NT2/D1 (cell line): ENCODE measurements at regions not wholly inside any gene's neighbourhood (a gene's known extent, or its start where the extent isn't known, plus 50 kb on each side); places are given as distances from the start of the nearest gene placed in this dataset.

Experiments used
- DNase-seq: peaks from one replicate; pipeline ENCODE4 v3.0.0-alpha.2; 2011; ENCODE audit warnings: low read depth, low spot score
- H3K27me3 ChIP-seq: 2 replicates; pipeline ENCODE4 v1.6.0; 2011; ENCODE audit warnings: mild to moderate bottlenecking; ENCODE audit not compliant: insufficient read length, insufficient read depth
- H3K36me3 ChIP-seq: 2 replicates; pipeline ENCODE4 v1.6.1; 2011; ENCODE audit warnings: mild to moderate bottlenecking, low read length, mixed read lengths; ENCODE audit not compliant: insufficient read depth, insufficient read length
- H3K4me1 ChIP-seq: 2 replicates; pipeline ENCODE4 v1.5.1; 2011; ENCODE audit not compliant: insufficient read depth, insufficient read length
- H3K4me3 ChIP-seq: 2 replicates; pipeline ENCODE4 v1.5.1; 2011; ENCODE audit warnings: low read depth; ENCODE audit not compliant: insufficient read length
- H3K9ac ChIP-seq: 2 replicates; pipeline ENCODE4 v1.6.0; 2011; ENCODE audit warnings: low read depth; ENCODE audit not compliant: insufficient read length
- H3K9me3 ChIP-seq: 2 replicates; pipeline ENCODE4 v1.5.1; 2011; ENCODE audit warnings: mild to moderate bottlenecking, low read length; ENCODE audit not compliant: insufficient read depth
- SUZ12 ChIP-seq: IDR thresholded peaks from 2 replicates; pipeline ENCODE4 v1.6.1; 2011; ENCODE audit not compliant: insufficient read length, insufficient read depth; ENCODE audit errors: extremely low read depth
- YY1 ChIP-seq: IDR thresholded peaks from 2 replicates; pipeline ENCODE4 v1.6.1; 2011; ENCODE audit not compliant: insufficient read length, insufficient read depth
- ZNF274 ChIP-seq: IDR thresholded peaks from 2 replicates; pipeline ENCODE4 v1.6.1; 2011; ENCODE audit warnings: mild to moderate bottlenecking, low read depth, low read length

GRCh38 chr12:85504624-85505023 is 224.6 kb downstream of the ALX1 start:
- Histone ChIP-seq H3K9ac (no peak overlapping the region), H3K36me3 (no peaks in the 10 kb centered on the region), H3K27me3 (no peaks in the 10 kb centered on the region), H3K4me1 (no peaks in the 10 kb centered on the region), H3K9me3 (no peaks in the 10 kb centered on the region), H3K4me3 (no peak overlapping the region)
- no peak for DNase-seq
- TF ChIP-seq ZNF274, result no peak
- no peak for TF ChIP-seq SUZ12
- no peak for TF ChIP-seq YY1

GRCh38 chr12:85507456-85507855 is 227.4 kb downstream of the ALX1 start:
- Histone ChIP-seq H3K9ac (no peak overlapping the region), H3K27me3 (no peaks in the 10 kb centered on the region), H3K9me3 (no peaks in the 10 kb centered on the region), H3K4me3 (no peak overlapping the region), H3K36me3 (no peaks in the 10 kb centered on the region), H3K4me1 (no peaks in the 10 kb centered on the region)
- no peak for TF ChIP-seq SUZ12
- no peak for TF ChIP-seq ZNF274
- TF ChIP-seq YY1, result no peak
- DNase-seq, result no peak

- Histone ChIP-seq H3K27me3 (no peaks in the 10 kb centered on the region), H3K4me1 (no peaks in the 10 kb centered on the region), H3K36me3 (no peaks in the 10 kb centered on the region), H3K9ac (no peak overlapping the region), H3K9me3 (no peaks in the 10 kb centered on the region), H3K4me3 (no peak overlapping the region)
- DNase-seq, result no peak
- TF ChIP-seq YY1 (no peak), SUZ12 (no peak), ZNF274 (no peak)
Observed at GRCh38 chr12:85509081-85509856, 229.2 kb downstream of the ALX1 start.

DNA sequence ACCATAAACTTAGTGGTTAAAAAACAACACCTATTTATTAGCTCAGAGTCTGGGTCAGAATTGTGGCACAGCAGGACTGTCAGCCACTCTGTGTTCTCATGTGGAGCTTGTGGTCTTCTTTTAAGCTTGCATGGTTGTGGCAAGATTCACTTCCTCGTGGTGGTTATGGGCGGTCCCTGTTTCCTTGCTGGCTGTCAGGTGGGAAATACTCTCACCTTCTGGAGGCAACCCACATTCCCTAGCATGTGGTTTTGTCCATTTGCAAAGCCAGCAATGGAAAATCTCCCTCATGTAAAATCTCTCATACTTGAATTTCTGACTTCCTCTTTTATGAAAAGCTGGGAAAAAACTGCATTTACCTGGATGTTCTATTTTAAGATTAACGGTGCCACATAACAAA is 229.8 kb downstream of the ALX1 start:
- no peak overlapping the region for H3K4me3 ChIP-seq
- no peaks in the 10 kb centered on the region for H3K36me3 ChIP-seq
- H3K4me1 ChIP-seq, result no peaks in the 10 kb centered on the region
- TF ChIP-seq SUZ12 (no peak), YY1 (no peak), ZNF274 (no peak)
- H3K9me3 ChIP-seq, result no peaks in the 10 kb centered on the region
- H3K9ac ChIP-seq, result no peak overlapping the region
- no peak for DNase-seq
- no peaks in the 10 kb centered on the region for H3K27me3 ChIP-seq

GRCh38 chr12:85516039-85516438 is 236.0 kb downstream of the ALX1 start:
- no peak for DNase-seq
- Histone ChIP-seq H3K9me3 (no peaks in the 10 kb centered on the region), H3K4me3 (no peak overlapping the region), H3K4me1 (no peaks in the 10 kb centered on the region), H3K27me3 (no peaks in the 10 kb centered on the region), H3K36me3 (no peaks in the 10 kb centered on the region), H3K9ac (no peak overlapping the region)
- no peak for TF ChIP-seq ZNF274
- TF ChIP-seq SUZ12, result no peak
- no peak for TF ChIP-seq YY1

- Histone ChIP-seq H3K9ac (no peak overlapping the region), H3K27me3 (no peaks in the 10 kb centered on the region), H3K4me3 (no peak overlapping the region), H3K4me1 (no peaks in the 10 kb centered on the region), H3K36me3 (no peaks in the 10 kb centered on the region), H3K9me3 (no peaks in the 10 kb centered on the region)
- no peak for TF ChIP-seq ZNF274
- TF ChIP-seq SUZ12, result no peak
- no peak for TF ChIP-seq YY1
- DNase-seq, result no peak
Observed at GRCh38 chr12:85516667-85517325, 236.8 kb downstream of the ALX1 start.

DNA sequence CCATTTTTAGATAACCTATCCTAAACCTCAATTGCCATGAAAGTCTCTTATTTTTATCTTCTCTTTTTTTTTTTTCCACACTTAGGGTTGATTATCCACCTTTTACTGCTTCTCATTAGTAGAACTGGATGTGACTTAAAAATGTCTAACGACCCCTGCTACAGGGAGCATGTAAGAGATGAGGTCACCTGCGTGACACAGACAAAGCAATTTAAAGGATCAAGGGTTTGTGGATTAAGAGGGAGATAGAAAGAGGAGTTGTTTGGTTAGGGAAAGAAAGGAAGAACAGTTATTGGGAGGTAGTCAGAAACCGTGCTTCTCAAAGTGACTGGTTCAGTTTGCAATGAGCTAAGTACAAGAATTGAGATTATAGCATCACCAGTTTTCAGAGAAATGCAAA is 239.1 kb downstream of the ALX1 start:
- Histone ChIP-seq H3K4me3 (no peak overlapping the region), H3K9ac (no peak overlapping the region), H3K36me3 (no peaks in the 10 kb centered on the region), H3K4me1 (no peaks in the 10 kb centered on the region), H3K27me3 (no peaks in the 10 kb centered on the region), H3K9me3 (no peaks in the 10 kb centered on the region)
- DNase-seq, result no peak
- TF ChIP-seq ZNF274 (no peak), YY1 (no peak), SUZ12 (no peak)

GRCh38 chr12:85523197-85523596 is 243.2 kb downstream of the ALX1 start:
- no peak for DNase-seq
- no peak overlapping the region for H3K4me3 ChIP-seq
- no peak overlapping the region for H3K9ac ChIP-seq
- no peaks in the 10 kb centered on the region for H3K27me3 ChIP-seq
- H3K36me3 ChIP-seq, result no peaks in the 10 kb centered on the region
- no peaks in the 10 kb centered on the region for H3K9me3 ChIP-seq
- no peaks in the 10 kb centered on the region for H3K4me1 ChIP-seq
- TF ChIP-seq ZNF274, result no peak
- TF ChIP-seq YY1, result no peak
- TF ChIP-seq SUZ12, result no peak
